Endodermal cell (in vitro differentiated cells): ENCODE measurements at regions not wholly inside any gene's neighbourhood (a gene's known extent, or its start where the extent isn't known, plus 50 kb on each side); places are given as distances from the start of the nearest gene placed in this dataset.

ENCODE experiments used
- DNase-seq: peaks from one replicate; pipeline ENCODE4 v3.0.0-alpha.2; 2017
- H3K27ac ChIP-seq: 2 replicates; pipeline ENCODE4 v1.5.1; 2013; ENCODE audit warnings: mild to moderate bottlenecking, low read depth, low read length, moderate library complexity
- H3K27me3 ChIP-seq: 2 replicates; pipeline ENCODE4 v1.6.1; 2013; ENCODE audit warnings: mild to moderate bottlenecking, low read length, moderate library complexity; ENCODE audit not compliant: insufficient read depth, control insufficient read depth, poor library complexity, severe bottlenecking
- H3K36me3 ChIP-seq: 2 replicates; pipeline ENCODE4 v1.7.0; 2013; ENCODE audit warnings: mild to moderate bottlenecking, low read length, moderate library complexity; ENCODE audit not compliant: control insufficient read depth, insufficient read depth
- H3K4me1 ChIP-seq: one replicate; pipeline ENCODE4 v1.7.0; 2013; ENCODE audit warnings: low read length; ENCODE audit not compliant: control insufficient read depth, insufficient read depth
- H3K4me3 ChIP-seq: 2 replicates; pipeline ENCODE4 v1.5.1; 2013; ENCODE audit warnings: mild to moderate bottlenecking, low read length, moderate library complexity
- H3K9ac ChIP-seq: 2 replicates; pipeline ENCODE4 v1.6.1; 2013; ENCODE audit warnings: mild to moderate bottlenecking, low read length, moderate library complexity; ENCODE audit not compliant: poor library complexity, severe bottlenecking; ENCODE audit errors: extremely low read depth
- H3K9me3 ChIP-seq: 2 replicates; pipeline ENCODE4 v1.6.1; 2013; ENCODE audit warnings: mild to moderate bottlenecking, low read length, moderate library complexity; ENCODE audit not compliant: control insufficient read depth
- H3K27ac Mint-ChIP-seq: 2 replicates; pipeline ENCODE4 v1.8.0; 2020; ENCODE audit warnings: mixed read lengths
- H3K27me3 Mint-ChIP-seq: 2 replicates; pipeline ENCODE4 v1.8.0; 2021; ENCODE audit warnings: mild to moderate bottlenecking, mixed read lengths; ENCODE audit not compliant: insufficient read depth
- H3K36me3 Mint-ChIP-seq: 2 replicates; pipeline ENCODE4 v1.8.0; 2020; ENCODE audit warnings: low read depth, mixed read lengths
- H3K4me1 Mint-ChIP-seq: 2 replicates; pipeline ENCODE4 v1.8.0; 2020; ENCODE audit warnings: mixed read lengths
- H3K4me3 Mint-ChIP-seq: 2 replicates; pipeline ENCODE4 v1.8.0; 2020; ENCODE audit warnings: mild to moderate bottlenecking, moderate library complexity, mixed read lengths
- H3K9me3 Mint-ChIP-seq: 2 replicates; pipeline ENCODE4 v1.8.0; 2020; ENCODE audit warnings: mild to moderate bottlenecking, mixed read lengths
- WGBS, 2 experiments: methylation state at CpG; one replicate each; pipeline versions ENCODE4 v1.1.5 to v1.1.7; 2013; ENCODE audit warnings: missing lambda C conversion rate in 2 of 2, mixed read lengths in 1 of 2; ENCODE audit not compliant: insufficient coverage in 1 of 2, insufficient read length in 1 of 2; 5-methylcytosine and 5-hydroxymethylcytosine counted together
- TF ChIP-seq, protein P1 (sequence below): fragments of 200-600 bp; sonication (generic); conservative IDR thresholded peaks from 2 replicates; pipeline ENCODE4 v1.5.0; 2021; ENCODE audit warnings: antibody characterized with exemption, mild to moderate bottlenecking

DNA sequence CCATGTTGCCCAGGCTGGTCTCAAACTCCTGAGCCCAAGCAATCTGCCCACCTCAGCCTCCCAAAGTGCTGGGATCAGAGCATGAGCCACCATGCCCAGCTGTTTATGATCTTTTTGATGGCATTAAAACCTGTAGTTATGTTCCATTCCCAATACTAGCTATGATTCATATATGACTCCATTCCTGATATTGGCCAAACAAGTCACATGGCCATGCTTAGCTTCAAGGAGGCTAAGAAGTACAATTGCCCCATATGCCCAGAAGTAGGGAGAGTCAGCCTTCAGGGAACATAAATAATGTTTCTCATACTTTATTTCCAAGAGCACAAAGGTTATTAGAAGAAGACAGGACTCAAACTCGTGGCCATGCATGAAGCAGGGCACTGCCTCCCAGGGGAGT is 132.4 kb upstream of the RAB6C start:
- Mint-ChIP-seq H3K27ac (no peak overlapping the region), H3K4me1 (no peaks in the 10 kb centered on the region), H3K27me3 (peaks cover 2% of the 10 kb centered on the region), H3K4me3 (no peak overlapping the region), H3K36me3 (no peaks in the 10 kb centered on the region), H3K9me3 (peaks cover 7% of the 10 kb centered on the region)
- no peaks in the 10 kb centered on the region for H3K36me3 ChIP-seq
- no peaks in the 10 kb centered on the region for H3K9me3 ChIP-seq
- no peak for DNase-seq
- H3K4me3 ChIP-seq: no peak overlapping the region
- H3K27me3 ChIP-seq: peaks cover 6% of the 10 kb centered on the region
- TF ChIP-seq, protein P1, sequence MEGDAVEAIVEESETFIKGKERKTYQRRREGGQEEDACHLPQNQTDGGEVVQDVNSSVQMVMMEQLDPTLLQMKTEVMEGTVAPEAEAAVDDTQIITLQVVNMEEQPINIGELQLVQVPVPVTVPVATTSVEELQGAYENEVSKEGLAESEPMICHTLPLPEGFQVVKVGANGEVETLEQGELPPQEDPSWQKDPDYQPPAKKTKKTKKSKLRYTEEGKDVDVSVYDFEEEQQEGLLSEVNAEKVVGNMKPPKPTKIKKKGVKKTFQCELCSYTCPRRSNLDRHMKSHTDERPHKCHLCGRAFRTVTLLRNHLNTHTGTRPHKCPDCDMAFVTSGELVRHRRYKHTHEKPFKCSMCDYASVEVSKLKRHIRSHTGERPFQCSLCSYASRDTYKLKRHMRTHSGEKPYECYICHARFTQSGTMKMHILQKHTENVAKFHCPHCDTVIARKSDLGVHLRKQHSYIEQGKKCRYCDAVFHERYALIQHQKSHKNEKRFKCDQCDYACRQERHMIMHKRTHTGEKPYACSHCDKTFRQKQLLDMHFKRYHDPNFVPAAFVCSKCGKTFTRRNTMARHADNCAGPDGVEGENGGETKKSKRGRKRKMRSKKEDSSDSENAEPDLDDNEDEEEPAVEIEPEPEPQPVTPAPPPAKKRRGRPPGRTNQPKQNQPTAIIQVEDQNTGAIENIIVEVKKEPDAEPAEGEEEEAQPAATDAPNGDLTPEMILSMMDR: no peak
- no peaks in the 10 kb centered on the region for H3K4me1 ChIP-seq
- no peak overlapping the region for H3K27ac ChIP-seq
- no peak overlapping the region for H3K9ac ChIP-seq
- WGBS, 2 experiments: 77% methylated on average over 1 of the region's 1 CpG; no CpG with 5 or more reads in 1 of the 2 experiments

DNA sequence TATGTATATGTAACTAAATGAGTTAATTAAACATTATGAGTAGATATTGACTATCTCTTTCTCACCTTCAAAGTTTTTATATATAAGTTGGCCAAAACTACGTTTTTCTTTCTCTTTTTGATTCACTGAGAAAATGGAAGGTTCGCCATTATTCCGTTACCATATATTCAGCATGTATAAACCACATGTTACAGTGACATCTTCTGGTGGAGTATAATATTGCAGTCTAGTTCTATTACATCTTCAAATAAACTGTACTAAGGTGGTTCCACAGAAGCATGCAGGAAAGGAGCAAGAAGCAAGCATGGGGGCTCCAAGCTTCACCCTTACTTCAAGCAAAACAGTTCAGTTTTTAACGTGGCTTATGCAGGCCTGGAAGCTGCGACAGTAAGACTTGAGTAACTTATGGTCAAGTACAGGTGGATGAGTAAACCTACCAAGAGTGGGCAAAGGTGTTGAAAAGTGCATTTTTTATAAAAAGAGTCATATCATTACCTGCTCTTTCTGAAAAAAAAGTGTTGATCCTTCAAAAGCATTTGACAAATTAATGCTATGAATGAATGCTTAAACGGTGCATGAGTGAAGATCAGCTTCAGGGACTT is 129.8 kb upstream of the RAB6C start:
- Mint-ChIP-seq H3K4me1 (no peaks in the 10 kb centered on the region), H3K27me3 (no peaks in the 10 kb centered on the region), H3K9me3 (no peaks in the 10 kb centered on the region), H3K36me3 (no peaks in the 10 kb centered on the region), H3K27ac (no peak overlapping the region), H3K4me3 (no peak overlapping the region)
- DNase-seq: no peak
- Histone ChIP-seq H3K27me3 (peaks cover 6% of the 10 kb centered on the region), H3K4me1 (no peaks in the 10 kb centered on the region), H3K9ac (no peak overlapping the region), H3K27ac (no peak overlapping the region), H3K9me3 (no peaks in the 10 kb centered on the region), H3K4me3 (no peak overlapping the region), H3K36me3 (no peaks in the 10 kb centered on the region)
- TF ChIP-seq, protein P1: peak; percentile 86
- WGBS, 2 experiments: 20 to 25% methylated on average over 1 to 6 of the region's 6 CpGs

DNA sequence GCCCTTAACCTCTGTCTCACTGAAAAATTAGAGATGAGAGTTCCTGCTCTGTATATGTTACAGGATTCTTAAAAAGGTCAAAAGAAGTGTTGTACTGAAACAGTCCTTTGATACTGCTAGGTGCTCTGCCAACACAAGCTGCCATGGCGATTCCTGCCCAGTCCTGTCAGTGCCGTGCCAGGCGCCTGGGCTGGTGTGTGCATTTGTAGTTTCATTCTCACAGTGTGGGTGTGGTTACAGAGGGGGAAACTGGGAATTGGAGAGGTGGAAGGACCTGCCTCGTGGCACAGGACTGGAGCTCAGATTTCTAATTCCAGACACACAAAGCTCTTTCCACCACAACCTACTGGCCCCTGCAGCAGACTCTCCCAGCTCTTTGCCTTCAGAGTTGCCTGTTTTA is 122.3 kb upstream of the RAB6C start:
- no peak overlapping the region for H3K4me3 ChIP-seq
- H3K9ac ChIP-seq: no peak overlapping the region
- no peak overlapping the region for H3K27ac ChIP-seq
- H3K9me3 ChIP-seq: no peaks in the 10 kb centered on the region
- TF ChIP-seq, protein P1: no peak
- H3K36me3 Mint-ChIP-seq: no peaks in the 10 kb centered on the region
- H3K4me3 Mint-ChIP-seq: no peak overlapping the region
- peaks cover 4% of the 10 kb centered on the region for H3K4me1 Mint-ChIP-seq
- no peaks in the 10 kb centered on the region for H3K36me3 ChIP-seq
- H3K9me3 Mint-ChIP-seq: peaks cover 6% of the 10 kb centered on the region
- no peak for DNase-seq
- no peaks in the 10 kb centered on the region for H3K4me1 ChIP-seq
- no peaks in the 10 kb centered on the region for H3K27me3 ChIP-seq
- 87 to 100% methylated on average over 3 to 4 of the region's 4 CpGs for WGBS, 2 experiments
- no peaks in the 10 kb centered on the region for H3K27me3 Mint-ChIP-seq
- H3K27ac Mint-ChIP-seq: no peak overlapping the region
